Ascending aorta (tissue), 2 donors: ENCODE measurements at regions not wholly inside any gene's neighbourhood (a gene's known extent, or its start where the extent isn't known, plus 50 kb on each side); places are given as distances from the start of the nearest gene placed in this dataset.
"Not testable (repeated sequence)": the region's sequence is repeated elsewhere in the genome, so short reads cannot be mapped to it uniquely, and the experiment has no call there.

Experiments
- DNase-seq, 2 donors: peaks; one replicate each; pipeline ENCODE4 v3.0.0-alpha.2; 2019; ENCODE audit warnings: low spot score in 2 of 2
- H3K27ac ChIP-seq, 2 donors: fragments of 200-600 bp; sonication (generic); one replicate each; pipeline ENCODE4 v1.5.1; 2016 to 2017; ENCODE audit warnings: mild to moderate bottlenecking in 1 of 2
- H3K27me3 ChIP-seq: fragments of 200-600 bp; sonication (generic); one replicate; pipeline ENCODE4 v1.5.1; 2017
- H3K36me3 ChIP-seq, 2 donors: fragments of 200-600 bp; sonication (generic); one replicate each; pipeline ENCODE4 v1.5.1; 2016
- H3K4me1 ChIP-seq, 2 donors: fragments of 200-600 bp; sonication (generic); one replicate each; pipeline ENCODE4 v1.5.1; 2016 to 2017; ENCODE audit warnings: mild to moderate bottlenecking in 1 of 2
- H3K4me3 ChIP-seq, 2 donors: fragments of 200-600 bp; sonication (generic); one replicate each; pipeline ENCODE4 v1.5.1; 2016 to 2017; ENCODE audit warnings: mild to moderate bottlenecking in 1 of 2
- H3K9me3 ChIP-seq, 2 donors: fragments of 200-600 bp; sonication (generic); one replicate each; pipeline ENCODE4 v1.5.1; 2016
- CTCF ChIP-seq, 3 experiments: fragments of 200-600 bp in 2 of 3; fragments of 450-650 bp in 1 of 3; sonication (generic) in 2 of 3; IDR thresholded peaks; one replicate each; pipeline ENCODE4 v1.5.1; 2016 to 2019; ENCODE audit warnings: antibody characterized with exemption in 3 of 3, mild to moderate bottlenecking in 1 of 3, moderate library complexity in 1 of 3
- intact Hi-C: fragments of 100-400 bp; cut with DNase I; formaldehyde crosslinking; loops from one replicate; pipeline ENCODE4 v1.15.1; 2023

- H3K27me3 ChIP-seq: no peaks in the 10 kb centered on the region
- H3K27ac ChIP-seq: no peak overlapping the region
- no peak for TF ChIP-seq CTCF (IDR thresholded peaks at IDR 0.05)
- no peaks in the 10 kb centered on the region for H3K36me3 ChIP-seq
- intact Hi-C loops: no loop called here
- H3K4me3 ChIP-seq: no peak overlapping the region
- DNase-seq: no peak
- no peaks in the 10 kb centered on the region for H3K9me3 ChIP-seq
- no peaks in the 10 kb centered on the region for H3K4me1 ChIP-seq
Observed at GRCh38 chr2:21781962-21782361, 658.2 kb downstream of the TDRD15 start.

- no peak for TF ChIP-seq CTCF (IDR thresholded peaks at IDR 0.05)
- no peaks in the 10 kb centered on the region for H3K9me3 ChIP-seq
- no peaks in the 10 kb centered on the region for H3K4me1 ChIP-seq
- H3K4me3 ChIP-seq: no peak overlapping the region
- no peak for DNase-seq
- intact Hi-C loops: no loop called here
- no peak overlapping the region for H3K27ac ChIP-seq
- no peaks in the 10 kb centered on the region for H3K36me3 ChIP-seq
- no peaks in the 10 kb centered on the region for H3K27me3 ChIP-seq
Observed at GRCh38 chr2:21782866-21783265, 659.1 kb downstream of the TDRD15 start.

GRCh38 chr2:21787941-21788340 lies 664.2 kb downstream of the TDRD15 start:
- no peak for TF ChIP-seq CTCF (IDR thresholded peaks at IDR 0.05)
- DNase-seq: no peak
- no peak overlapping the region for H3K4me3 ChIP-seq
- intact Hi-C loops: no loop called here
- no peaks in the 10 kb centered on the region for H3K36me3 ChIP-seq
- H3K9me3 ChIP-seq: no peaks in the 10 kb centered on the region
- H3K27me3 ChIP-seq: no peaks in the 10 kb centered on the region
- no peak overlapping the region for H3K27ac ChIP-seq
- no peaks in the 10 kb centered on the region for H3K4me1 ChIP-seq

- H3K27me3 ChIP-seq, H3K4me3 ChIP-seq, H3K9me3 ChIP-seq, H3K36me3 ChIP-seq, H3K27ac ChIP-seq, DNase-seq, intact Hi-C loops, H3K4me1 ChIP-seq: not testable (repeated sequence)
Observed at GRCh38 chr2:21790311-21790710, 666.5 kb downstream of the TDRD15 start.

GRCh38 chr2:21792571-21792970 lies 668.8 kb downstream of the TDRD15 start:
- no peak for DNase-seq
- intact Hi-C loops: no loop called here
- no peak overlapping the region for H3K4me3 ChIP-seq
- no peak for TF ChIP-seq CTCF (IDR thresholded peaks at IDR 0.05)
- H3K9me3 ChIP-seq: no peaks in the 10 kb centered on the region
- H3K27ac ChIP-seq: no peak overlapping the region
- H3K27me3 ChIP-seq: no peaks in the 10 kb centered on the region
- H3K4me1 ChIP-seq: peaks cover 0 to 6% of the 10 kb centered on the region in 2 donors
- H3K36me3 ChIP-seq: no peaks in the 10 kb centered on the region

GRCh38 chr2:21793461-21793860 lies 669.7 kb downstream of the TDRD15 start:
- Histone ChIP-seq H3K4me3 (peak overlapping the region in 1 of 2 donors; percentile 36), H3K27me3 (no peaks in the 10 kb centered on the region), H3K4me1 (peaks cover 0 to 6% of the 10 kb centered on the region in 2 donors), H3K27ac (peak overlapping the region; percentile 15 to 47), H3K36me3 (no peaks in the 10 kb centered on the region), H3K9me3 (no peaks in the 10 kb centered on the region)
- TF ChIP-seq CTCF (IDR thresholded peaks at IDR 0.05): no peak
- intact Hi-C loops: no loop called here
- no peak for DNase-seq
